ENCODE measurements at regions not wholly inside any gene's neighbourhood (a gene's known extent, or its start where the extent isn't known, plus 50 kb on each side); places are given as distances from the start of the nearest gene placed in this dataset.
"Not testable (repeated sequence)": the region's sequence is repeated elsewhere in the genome, so short reads cannot be mapped to it uniquely, and the experiment has no call there.

DNA sequence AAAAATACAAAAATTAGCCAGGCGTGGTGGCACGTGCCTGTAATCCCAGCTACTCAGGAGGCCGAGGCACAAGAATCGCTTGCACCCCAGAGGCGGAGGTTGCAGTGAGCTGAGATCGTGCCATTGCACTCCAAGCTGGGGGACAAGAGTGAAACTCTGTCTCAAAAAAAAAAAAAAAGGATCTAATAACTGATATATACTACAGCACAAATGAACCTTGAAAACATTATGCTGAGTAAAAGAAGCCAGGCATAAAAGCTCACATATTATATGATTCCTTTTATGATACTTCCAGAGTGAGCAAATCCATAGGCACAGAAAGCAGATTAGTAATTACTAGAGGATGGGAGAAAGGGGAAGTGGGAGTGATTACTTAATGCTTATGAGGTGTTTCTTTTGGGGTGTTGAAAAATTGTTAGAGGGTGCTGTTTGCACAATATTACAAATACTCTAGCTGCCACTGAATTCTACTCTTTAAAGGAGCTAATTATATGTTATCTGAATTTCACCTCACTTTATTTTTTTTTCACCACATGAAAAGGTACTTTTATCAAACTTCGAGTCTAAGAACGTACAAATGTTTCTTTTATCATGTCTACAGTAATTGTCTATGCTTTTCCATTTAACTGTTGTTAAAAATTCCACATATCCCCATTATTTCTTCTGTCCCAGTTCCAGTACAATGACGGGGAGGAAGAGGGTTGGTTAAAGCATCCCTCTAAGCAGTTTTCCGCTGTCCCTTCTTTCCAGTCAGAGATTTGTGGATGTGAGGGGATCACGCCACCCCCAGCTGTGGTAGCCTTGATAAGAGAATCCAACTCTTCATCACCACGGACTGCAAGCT is 77.7 kb upstream of the FAM174B start:
- Mint-ChIP-seq H3K4me1 (peaks cover 5% of the 10 kb centered on the region), H3K36me3 (no peaks in the 10 kb centered on the region), H3K9me3 (no peaks in the 10 kb centered on the region), H3K4me3 (peak overlapping the region; percentile 89), H3K27ac (peak overlapping the region; percentile 78), H3K27me3 (peaks cover 1% of the 10 kb centered on the region)
- ATAC-seq (ENCODE audit: low read depth) = no peak
- POLR2A ChIA-PET = no interaction called here
- DNase-seq = no peak

DNA sequence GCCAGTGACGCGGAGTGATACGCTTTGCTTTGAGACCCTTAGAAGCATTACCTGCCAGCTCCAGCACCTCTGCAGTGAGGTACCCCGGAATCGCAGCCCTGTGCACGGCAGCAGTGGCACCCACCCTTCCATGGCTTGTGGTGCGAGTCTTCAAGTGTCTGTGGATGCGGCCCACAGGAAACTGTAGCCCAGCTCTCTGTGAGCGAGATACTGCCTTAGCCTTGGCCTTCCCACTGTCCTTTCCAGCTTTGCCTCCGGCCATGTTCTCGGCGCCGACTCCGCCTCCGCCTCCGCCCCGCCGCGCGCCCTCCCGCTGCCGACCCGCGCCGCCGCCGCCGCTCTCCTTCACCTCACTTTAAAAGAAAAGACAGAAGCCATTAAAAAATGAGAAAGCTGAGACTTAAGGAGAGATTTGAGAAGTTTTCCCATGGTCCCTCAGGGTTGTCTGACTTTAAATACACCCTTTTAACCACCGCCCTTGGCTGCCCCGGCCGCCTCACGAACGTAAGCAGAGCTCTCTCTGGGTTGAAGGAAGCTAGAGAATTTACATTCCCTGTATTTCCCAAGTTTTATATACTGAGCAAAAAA is 78.5 kb upstream of the FAM174B start:
- H3K4me3 Mint-ChIP-seq = peak overlapping the region; percentile 89
- peak overlapping the region; percentile 78 for H3K27ac Mint-ChIP-seq
- ATAC-seq (ENCODE audit: low read depth) (peak; percentile 72), DNase-seq (peak; percentile 51)
- H3K4me1 Mint-ChIP-seq = peaks cover 5% of the 10 kb centered on the region
- POLR2A ChIA-PET = no interaction called here
- H3K27me3 Mint-ChIP-seq = peaks cover 1% of the 10 kb centered on the region
- H3K9me3 Mint-ChIP-seq = peaks cover 1% of the 10 kb centered on the region
- H3K36me3 Mint-ChIP-seq = no peaks in the 10 kb centered on the region

DNA sequence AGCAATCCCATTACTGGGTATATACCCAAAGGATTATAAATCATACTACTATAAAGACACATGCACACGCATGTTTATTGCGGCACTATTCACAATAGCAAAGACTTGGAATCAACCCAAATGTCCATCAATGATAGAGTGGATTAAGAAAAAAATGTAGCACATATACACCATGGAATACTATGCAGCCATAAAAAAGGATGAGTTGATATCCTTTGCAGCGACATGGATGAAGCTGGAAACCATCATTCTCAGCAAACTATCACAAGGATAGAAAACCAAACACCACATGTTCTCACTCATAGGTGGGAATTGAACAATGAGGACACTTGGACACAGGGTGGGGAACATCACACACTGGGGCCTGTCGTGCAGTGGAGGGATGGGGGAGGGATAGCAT is 83.7 kb upstream of the FAM174B start:
- ATAC-seq (ENCODE audit: low read depth); H3K4me3 Mint-ChIP-seq; POLR2A ChIA-PET; H3K9me3 Mint-ChIP-seq; H3K27me3 Mint-ChIP-seq; H3K36me3 Mint-ChIP-seq; H3K4me1 Mint-ChIP-seq; H3K27ac Mint-ChIP-seq; DNase-seq: not testable (repeated sequence)

DNA sequence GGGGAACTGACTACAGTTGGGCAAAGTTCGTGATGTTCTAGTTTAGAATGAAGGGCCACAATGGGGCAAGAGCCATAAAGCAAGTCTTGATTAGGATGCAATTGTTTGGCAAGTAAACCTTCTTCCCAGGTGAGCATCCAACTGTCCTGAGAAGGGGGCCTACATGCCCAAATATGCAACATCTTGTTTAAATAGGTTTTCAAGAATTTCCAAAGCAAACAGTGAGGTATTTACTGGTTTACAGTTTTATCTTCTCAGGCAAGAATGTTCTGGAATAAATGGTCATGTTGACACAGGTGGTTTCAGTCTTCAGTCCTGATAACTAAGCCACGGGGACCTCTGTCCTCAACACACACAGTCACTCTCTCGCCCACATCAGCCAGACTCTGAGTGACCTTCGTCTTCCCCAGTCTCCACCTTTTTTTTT is 90.3 kb upstream of the FAM174B start:
- no peak overlapping the region for H3K27ac Mint-ChIP-seq

DNA sequence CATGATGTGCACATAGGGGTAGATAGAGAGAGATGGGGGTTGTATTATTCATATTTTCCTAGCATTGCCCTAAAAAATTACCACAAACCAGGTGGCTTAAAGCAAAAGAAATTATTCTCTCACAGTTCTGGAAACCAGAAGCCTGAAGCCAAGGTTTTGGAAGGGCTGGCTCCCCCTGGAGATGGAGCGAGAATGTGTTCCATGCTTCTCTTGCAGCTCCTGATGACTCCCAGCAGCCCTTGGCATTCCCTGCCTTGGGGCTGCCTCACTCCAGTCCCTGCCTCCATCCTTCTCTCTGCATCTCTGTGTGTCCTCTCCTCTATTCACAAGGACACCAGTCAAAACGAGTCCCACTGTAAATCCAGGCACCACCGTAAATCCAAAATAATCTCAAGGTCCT is 91.5 kb upstream of the FAM174B start:
- Mint-ChIP-seq H3K36me3 (no peaks in the 10 kb centered on the region), H3K27ac (no peak overlapping the region), H3K27me3 (no peaks in the 10 kb centered on the region), H3K4me1 (no peaks in the 10 kb centered on the region), H3K4me3 (no peak overlapping the region), H3K9me3 (no peaks in the 10 kb centered on the region)
- no peak for ATAC-seq (ENCODE audit: low read depth)
- POLR2A ChIA-PET = no interaction called here
- no peak for DNase-seq

More for the DNA sequence above, 90.3 kb upstream of the FAM174B start:
- no peaks in the 10 kb centered on the region for H3K27me3 Mint-ChIP-seq
- H3K4me3 Mint-ChIP-seq = no peak overlapping the region
- POLR2A ChIA-PET = no interaction called here
- H3K36me3 Mint-ChIP-seq = no peaks in the 10 kb centered on the region
- ATAC-seq (ENCODE audit: low read depth) (no peak), DNase-seq (no peak)
- no peaks in the 10 kb centered on the region for H3K9me3 Mint-ChIP-seq
- H3K4me1 Mint-ChIP-seq = no peaks in the 10 kb centered on the region

DNA sequence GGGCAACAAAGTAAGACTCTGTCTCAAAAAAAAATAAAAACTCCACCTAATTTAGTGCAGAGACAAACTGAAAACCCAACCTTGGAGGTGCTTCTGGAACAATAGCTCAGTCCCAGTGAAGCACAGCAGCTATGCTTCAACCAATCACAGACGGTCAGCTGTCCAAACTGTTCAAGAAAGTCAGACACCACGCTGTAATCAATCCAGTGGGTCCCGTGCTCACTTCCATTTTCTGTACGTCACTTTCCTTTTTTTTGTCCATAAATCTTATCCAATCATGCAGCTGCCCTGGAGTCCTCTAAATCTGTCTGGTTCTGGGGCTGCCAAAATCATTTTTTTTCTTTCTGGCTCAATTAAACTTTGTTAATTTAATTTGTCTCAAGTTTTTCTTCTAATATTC is 93.6 kb upstream of the FAM174B start:
- Mint-ChIP-seq H3K36me3 (no peaks in the 10 kb centered on the region), H3K27me3 (peaks cover 1% of the 10 kb centered on the region), H3K27ac (no peak overlapping the region), H3K4me3 (no peak overlapping the region), H3K4me1 (no peaks in the 10 kb centered on the region), H3K9me3 (no peaks in the 10 kb centered on the region)
- no peak for DNase-seq
- POLR2A ChIA-PET = no interaction called here
- no peak for ATAC-seq (ENCODE audit: low read depth)

DNA sequence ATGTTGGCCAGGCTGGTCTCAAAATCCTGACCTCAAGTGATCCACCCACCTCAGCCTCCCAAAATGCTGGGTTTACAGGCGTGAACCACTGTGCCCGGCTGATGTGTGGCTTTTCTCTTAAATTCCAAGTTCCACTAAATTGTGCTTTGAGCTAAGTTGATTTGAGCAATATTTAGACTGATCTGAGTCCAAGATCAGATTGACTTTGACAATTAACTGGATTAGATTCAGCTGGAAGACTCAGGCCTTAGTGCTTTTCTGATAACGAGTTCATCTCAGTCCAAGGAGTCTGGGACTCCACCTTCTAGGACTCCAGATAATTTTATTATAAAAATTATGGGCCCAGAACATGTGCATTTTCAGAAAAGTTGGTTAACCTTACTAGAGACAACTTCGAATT is 94.4 kb upstream of the FAM174B start:
- POLR2A ChIA-PET = interaction anchor here (0.7 kb wide), 1 partner anchor 721 kb away, joined by 5 read pairs; no protein-coding TSS in a partner anchor
- Mint-ChIP-seq H3K27me3 (peaks cover 1% of the 10 kb centered on the region), H3K36me3 (no peaks in the 10 kb centered on the region), H3K9me3 (no peaks in the 10 kb centered on the region), H3K4me3 (no peak overlapping the region), H3K4me1 (no peaks in the 10 kb centered on the region), H3K27ac (no peak overlapping the region)
- DNase-seq (no peak), ATAC-seq (ENCODE audit: low read depth) (no peak)

DNA sequence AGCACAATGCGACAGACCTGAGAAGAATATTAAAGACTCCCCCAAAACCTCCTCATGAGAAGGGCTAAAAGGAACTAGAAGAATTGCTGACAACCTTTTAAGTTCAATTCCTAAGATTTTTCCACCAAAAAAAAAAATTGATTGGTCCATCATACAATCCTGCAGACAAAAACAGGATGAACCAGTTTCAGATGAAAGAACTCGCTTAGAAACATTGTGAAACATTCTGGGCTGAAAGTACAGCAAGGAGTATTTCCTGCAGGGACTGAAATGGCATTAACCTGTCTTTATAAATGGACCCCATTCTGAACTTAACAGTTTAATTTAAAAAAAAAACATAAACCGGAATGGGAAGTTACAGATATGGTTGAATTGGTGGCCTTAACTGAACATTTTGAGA is 96.0 kb upstream of the FAM174B start:
- POLR2A ChIA-PET = no interaction called here
- Mint-ChIP-seq H3K4me1 (no peaks in the 10 kb centered on the region), H3K9me3 (no peaks in the 10 kb centered on the region), H3K27ac (no peak overlapping the region), H3K27me3 (peaks cover 1% of the 10 kb centered on the region), H3K4me3 (no peak overlapping the region), H3K36me3 (no peaks in the 10 kb centered on the region)
- DNase-seq (no peak), ATAC-seq (ENCODE audit: low read depth) (no peak)

DNA sequence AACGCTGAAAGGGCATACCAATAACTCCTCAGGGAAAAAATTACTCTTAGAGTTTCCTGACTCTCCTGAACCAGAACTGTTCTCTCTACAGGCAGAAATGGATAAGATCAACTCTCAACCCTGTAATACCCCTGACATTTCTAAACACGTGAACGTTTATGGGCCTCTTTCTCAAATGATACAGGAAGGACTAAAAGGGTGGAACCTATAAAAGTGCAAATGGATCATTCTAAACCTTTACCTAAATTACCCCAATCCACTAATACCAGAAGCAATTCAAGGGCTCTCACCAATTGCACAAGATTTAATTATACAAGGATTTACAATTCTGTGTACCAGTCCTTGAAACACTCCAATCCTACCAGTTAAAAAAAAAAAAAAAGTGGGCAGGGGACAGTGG is 98.0 kb upstream of the FAM174B start:
- Mint-ChIP-seq H3K27ac (no peak overlapping the region), H3K27me3 (peaks cover 11% of the 10 kb centered on the region), H3K9me3 (no peaks in the 10 kb centered on the region), H3K36me3 (no peaks in the 10 kb centered on the region), H3K4me3 (no peak overlapping the region), H3K4me1 (no peaks in the 10 kb centered on the region)
- DNase-seq = no peak
- POLR2A ChIA-PET = no interaction called here
- no peak for ATAC-seq (ENCODE audit: low read depth)

DNA sequence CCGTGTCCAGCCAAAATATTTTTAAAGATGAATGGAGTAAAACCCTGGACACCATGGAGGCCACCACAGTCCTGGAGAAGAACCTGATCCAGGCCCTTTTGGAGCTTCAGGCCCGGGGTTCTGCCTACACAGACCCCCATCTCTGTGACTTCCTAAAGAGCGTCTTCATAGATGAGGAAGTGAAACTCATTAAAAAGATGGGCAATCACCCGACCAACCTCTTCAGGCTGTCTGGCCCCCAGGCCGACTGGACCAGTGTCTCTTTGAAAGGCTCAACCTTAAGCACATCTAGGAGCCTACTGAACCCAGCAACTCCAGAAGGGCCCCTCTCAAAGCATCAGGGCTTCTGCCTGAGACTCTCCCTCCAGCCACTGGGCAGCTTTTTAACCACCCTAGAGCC is 107.9 kb upstream of the FAM174B start:
- Mint-ChIP-seq H3K36me3 (peaks cover 2% of the 10 kb centered on the region), H3K9me3 (no peaks in the 10 kb centered on the region), H3K4me3 (no peak overlapping the region), H3K27ac (no peak overlapping the region), H3K4me1 (no peaks in the 10 kb centered on the region), H3K27me3 (no peaks in the 10 kb centered on the region)
- no peak for ATAC-seq (ENCODE audit: low read depth)
- DNase-seq = no peak
- POLR2A ChIA-PET = no interaction called here

DNA sequence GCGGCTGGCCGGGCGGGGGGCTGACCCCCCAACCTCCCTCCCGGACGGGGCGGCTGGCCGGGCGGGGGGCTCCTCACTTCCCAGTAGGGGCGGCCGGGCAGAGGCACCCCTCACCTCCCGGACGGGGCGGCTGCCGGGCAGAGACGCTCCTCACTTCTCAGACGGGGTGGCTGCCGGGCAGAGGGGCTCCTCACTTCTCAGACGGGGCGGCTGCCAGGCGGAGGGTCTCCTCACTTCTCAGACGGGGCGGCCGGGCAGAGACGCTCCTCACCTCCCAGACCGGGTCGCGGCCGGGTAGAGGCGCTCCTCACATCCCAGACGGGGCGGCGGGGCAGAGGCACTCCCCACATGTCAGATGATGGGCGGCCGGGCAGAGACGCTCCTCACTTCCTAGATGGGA is 112.6 kb upstream of the FAM174B start:
- H3K36me3 Mint-ChIP-seq; POLR2A ChIA-PET; H3K4me1 Mint-ChIP-seq; H3K27me3 Mint-ChIP-seq; H3K4me3 Mint-ChIP-seq; H3K27ac Mint-ChIP-seq; ATAC-seq (ENCODE audit: low read depth); DNase-seq; H3K9me3 Mint-ChIP-seq: not testable (repeated sequence)

DNA sequence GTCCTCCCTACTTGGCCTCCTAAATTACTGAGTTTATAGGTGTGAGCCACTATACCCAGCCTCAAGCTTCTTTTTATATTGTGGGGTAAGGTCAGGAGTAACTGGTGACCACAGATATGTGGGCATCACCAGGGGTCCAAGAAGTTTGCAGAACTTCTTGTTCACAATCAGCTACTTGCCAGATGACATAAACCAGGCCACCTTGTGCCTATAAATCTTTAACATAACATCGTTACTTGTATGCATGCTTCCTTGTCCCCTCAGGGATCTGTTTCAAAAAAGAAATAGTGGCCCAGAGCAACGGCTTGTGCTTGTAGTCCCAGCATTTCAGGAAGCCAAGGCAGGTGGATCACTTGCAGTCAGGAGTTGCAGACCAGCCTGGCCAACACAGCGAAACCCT is 115.1 kb upstream of the FAM174B start:
- DNase-seq = no peak
- H3K4me3 Mint-ChIP-seq = no peak overlapping the region
- H3K27ac Mint-ChIP-seq = no peak overlapping the region
- no peaks in the 10 kb centered on the region for H3K27me3 Mint-ChIP-seq
- POLR2A ChIA-PET = no interaction called here
- no peak for ATAC-seq (ENCODE audit: low read depth)
- H3K4me1 Mint-ChIP-seq = no peaks in the 10 kb centered on the region
- no peaks in the 10 kb centered on the region for H3K9me3 Mint-ChIP-seq
- H3K36me3 Mint-ChIP-seq = no peaks in the 10 kb centered on the region

DNA sequence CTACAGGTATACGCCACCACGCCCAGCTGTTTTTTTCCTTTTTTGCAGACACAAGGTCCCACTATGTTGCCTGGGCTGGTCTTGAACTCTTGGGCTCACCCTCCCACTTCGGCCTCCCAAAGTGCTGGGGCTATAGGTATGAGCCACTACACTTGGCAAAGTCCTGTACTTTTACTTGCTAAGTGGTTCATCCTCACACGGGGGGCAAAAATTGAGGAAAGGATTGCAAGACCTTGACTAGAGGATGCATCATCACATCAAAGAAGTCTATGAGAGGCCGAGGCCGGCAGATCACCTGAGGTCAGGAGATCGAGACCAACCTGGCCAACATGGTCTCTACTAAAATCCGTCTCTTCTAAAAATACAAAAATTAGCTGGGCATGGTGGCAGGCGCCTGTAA is 116.5 kb upstream of the FAM174B start:
- no peaks in the 10 kb centered on the region for H3K36me3 Mint-ChIP-seq
- H3K4me1 Mint-ChIP-seq = no peaks in the 10 kb centered on the region
- POLR2A ChIA-PET = no interaction called here
- ATAC-seq (ENCODE audit: low read depth) = no peak
- no peaks in the 10 kb centered on the region for H3K9me3 Mint-ChIP-seq
- no peaks in the 10 kb centered on the region for H3K27me3 Mint-ChIP-seq
- no peak overlapping the region for H3K4me3 Mint-ChIP-seq
- no peak overlapping the region for H3K27ac Mint-ChIP-seq
- no peak for DNase-seq

DNA sequence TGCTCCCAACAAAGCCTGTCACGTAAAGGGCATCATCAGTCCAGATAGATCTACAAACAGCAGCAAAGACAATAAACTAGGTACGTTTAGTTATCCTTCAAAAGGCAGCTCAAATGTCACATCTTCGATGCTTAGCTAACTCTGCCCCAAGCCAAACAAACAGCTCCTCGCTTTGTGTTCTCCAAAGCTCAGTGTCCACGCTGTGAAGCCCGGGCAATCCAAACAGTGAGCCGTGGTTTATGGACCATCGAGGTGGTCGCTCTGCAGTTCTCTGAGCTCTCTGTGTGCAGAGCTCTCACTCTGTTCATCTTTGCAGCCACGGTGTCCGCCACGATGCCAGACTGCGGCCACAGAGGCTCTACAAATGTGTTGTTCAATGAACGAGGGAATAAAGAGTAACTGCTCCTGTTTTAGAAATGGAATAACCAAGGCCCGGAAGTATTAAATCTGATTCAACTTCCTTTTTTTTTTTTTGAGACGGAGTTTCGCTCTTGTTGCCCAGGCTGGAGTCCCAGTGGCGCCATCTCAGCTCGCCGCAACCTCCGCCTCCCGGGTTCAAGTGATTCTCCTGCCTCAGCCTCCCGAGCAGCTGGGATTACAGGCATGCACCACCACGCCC is 117.2 kb upstream of the FAM174B start:
- POLR2A ChIA-PET = no interaction called here
- no peaks in the 10 kb centered on the region for H3K27me3 Mint-ChIP-seq

More for the DNA sequence above, 117.2 kb upstream of the FAM174B start:
- Mint-ChIP-seq H3K9me3 (no peaks in the 10 kb centered on the region), H3K27ac (no peak overlapping the region), H3K36me3 (no peaks in the 10 kb centered on the region), H3K4me3 (no peak overlapping the region), H3K4me1 (no peaks in the 10 kb centered on the region)
- no peak for ATAC-seq (ENCODE audit: low read depth)
- no peak for DNase-seq

Measured in activated naive CD8-positive, alpha-beta T cell treated with anti-CD3 and anti-CD28 coated beads, Interleukin-2, amount 10 ng/mL, durations not matched to agents 7 days and 5 days (primary cell).